ENCODE measurements at regions not wholly inside any gene's neighbourhood (a gene's known extent, or its start where the extent isn't known, plus 50 kb on each side); places are given as distances from the start of the nearest gene placed in this dataset.

- TF ChIP-seq SP2 (IDR thresholded peaks at IDR 0.05; ENCODE audit: low read length) (no peak), BACH1 (IDR thresholded peaks at IDR 0.05; ENCODE audit: low read length) (no peak), HDAC2 (IDR thresholded peaks at IDR 0.05; ENCODE audit: borderline replicate concordance in 1 of 2, low read depth in 2 of 2, low read length in 2 of 2) (no peak), SIN3A (conservative IDR thresholded peaks at IDR 0.05 in 1 of 2, IDR thresholded peaks at IDR 0.05 in 1 of 2; ENCODE audit: low read depth in 1 of 2, low read length in 2 of 2) (no peak)
- H3K23me2 ChIP-seq (ENCODE audit: low read depth, low read length): no peaks in the 10 kb centered on the region
- no peak for FAIRE-seq
Observed at GRCh38 chr18:57902721-57903120, 99.6 kb upstream of the ATP8B1 start.

More at GRCh38 chr18:57902721-57903120, 99.6 kb upstream of the ATP8B1 start:
- no peaks in the 10 kb centered on the region for H3K79me1 ChIP-seq (ENCODE audit: low read depth, low read length)
- H3K4me2 ChIP-seq (ENCODE audit: insufficient read depth in 1 of 2, low read depth in 2 of 2, low read length in 2 of 2): no peak overlapping the region
- no peak overlapping the region for H3K14ac ChIP-seq (ENCODE audit: insufficient read length)
- no peaks in the 10 kb centered on the region for H3K9me3 ChIP-seq (ENCODE audit: insufficient read depth in 2 of 2, low read depth in 1 of 2, low read length in 1 of 2)
- POLR2A ChIA-PET (ENCODE audit: partially characterized antibody): no interaction called here
- no peak overlapping the region for H3K27ac ChIP-seq (ENCODE audit: low read depth, low read length)
- H4K20me1 ChIP-seq (replicated peaks in 1 of 2; ENCODE audit: control insufficient read depth in 1 of 2, insufficient read depth in 2 of 2, low read length in 2 of 2): no peaks in the 10 kb centered on the region
- H3K4ac ChIP-seq (replicated peaks; ENCODE audit: insufficient read length, low read depth, low read length): no peak overlapping the region
- H2BK5ac ChIP-seq (ENCODE audit: low read depth, low read length): no peak overlapping the region
- no peaks in the 10 kb centered on the region for H3K36me3 ChIP-seq (ENCODE audit: control insufficient read depth in 2 of 4, insufficient read depth in 4 of 4, low read length in 3 of 4)
- CTCF ChIA-PET (ENCODE audit: partially characterized antibody): interaction anchor here (1.0 to 7.1 kb wide), 3 partner anchors 9 to 21 kb away, joined by 3 to 46 read pairs (median 8); no protein-coding TSS in a partner anchor
- H2AFZ ChIP-seq (ENCODE audit: low read length): no peak overlapping the region
- no peak overlapping the region for H2BK20ac ChIP-seq (ENCODE audit: low read length)
- no peak overlapping the region for H3K56ac ChIP-seq (replicated peaks; ENCODE audit: insufficient read length, low read depth, low read length)
- H2BK15ac ChIP-seq (ENCODE audit: low read length): no peak overlapping the region
- H4K8ac ChIP-seq (ENCODE audit: extremely low read depth, insufficient read depth, low read length): no peak overlapping the region
- H3K4me1 ChIP-seq (replicated peaks in 1 of 4; ENCODE audit: control insufficient read depth in 3 of 4, insufficient read depth in 4 of 4, low read length in 3 of 4): peaks cover 0 to 4% (median 0%) of the 10 kb centered on the region in 4 experiments; a peak in 2 of 7 replicates
- DNase-seq (ENCODE audit: low read depth in 1 of 2, low spot score in 2 of 2): no peak
- no peak overlapping the region for H3K18ac ChIP-seq (ENCODE audit: extremely low read depth, low read length)
- no peak overlapping the region for H3K23ac ChIP-seq (ENCODE audit: insufficient read length)
- 100% methylated on average over 1 of the region's 1 CpG; no CpG with 5 or more reads in 1 of the 2 experiments for WGBS, 2 experiments (ENCODE audit: extremely low coverage in 1 of 2, insufficient coverage in 1 of 2, insufficient read length in 1 of 2, insufficient replicate concordance in 2 of 2, low coverage in 1 of 2, low lambda C conversion rate in 2 of 2, missing lambda C conversion rate in 1 of 2)
- no peak overlapping the region for H3K4me3 ChIP-seq (ENCODE audit: extremely low read depth in 1 of 4, insufficient read depth in 2 of 4, low read depth in 3 of 4, low read length in 4 of 4)
- H3K27me3 ChIP-seq (replicated peaks in 1 of 4; ENCODE audit: control insufficient read depth in 3 of 4, extremely low read depth in 1 of 4, insufficient read depth in 3 of 4, low read length in 3 of 4): no peaks in the 10 kb centered on the region
- no peak overlapping the region for H2BK12ac ChIP-seq (ENCODE audit: low read depth, low read length)
- H2AK5ac ChIP-seq (ENCODE audit: low read depth, low read length): no peak overlapping the region
- H3K79me2 ChIP-seq (ENCODE audit: control insufficient read depth in 1 of 2, insufficient read depth in 2 of 2, low read length in 2 of 2): no peaks in the 10 kb centered on the region
- H2BK120ac ChIP-seq (replicated peaks; ENCODE audit: low read depth, low read length): no peak overlapping the region
- H4K91ac ChIP-seq (replicated peaks; ENCODE audit: insufficient read length, low read length): no peak overlapping the region
- no peak overlapping the region for H4K5ac ChIP-seq (ENCODE audit: insufficient read length, low read depth, low read length)
- H3K9ac ChIP-seq (replicated peaks in 1 of 4; ENCODE audit: extremely low read depth in 1 of 4, low read depth in 3 of 4, low read length in 3 of 4): no peak overlapping the region
